HepG2 (cell line): ENCODE measurements at regions not wholly inside any gene's neighbourhood (a gene's known extent, or its start where the extent isn't known, plus 50 kb on each side); places are given as distances from the start of the nearest gene placed in this dataset.

Experiments used
- ATAC-seq: fragments of 200-7000 bp; cut with Tn5 transposase; 3 replicates; pipeline ENCODE4 v1.9.1; 2020; ENCODE audit warnings: mild to moderate bottlenecking, moderate library complexity
- BruUV-seq: library from RNA; stranded (reverse); fragments of 400-500 nt; replicated peaks from 2 replicates; lab custom pipeline; 2021; lab: Mats Ljungman, UMichigan
- CTCF ChIA-PET: fragments of 300-600 bp; formaldehyde crosslinking; extraction: SDS; loops from one replicate; lab custom pipeline; 2021; ENCODE audit warnings: low total read pairs, inconsistent platforms, low intra/inter-chr PET ratio; lab: Yijun Ruan, JAX
- POLR2A ChIA-PET: fragments of 350-600 bp; sonication (Branson Sonifier 250); formaldehyde crosslinking; loops from one replicate; lab custom pipeline; 2020; ENCODE audit warnings: antibody characterized with exemption, inconsistent platforms; lab: Yijun Ruan, JAX
- DNase-seq: peaks from one replicate; pipeline ENCODE4 v3.0.0-alpha.2; 2015; ENCODE audit warnings: low spot score
- FAIRE-seq: peaks from 3 replicates; lab custom pipeline; 2011; peaks lifted over from hg19 to GRCh38; lab: Jason Lieb, UNC
- H2AFZ ChIP-seq: one replicate; pipeline ENCODE4 v1.6.1; 2011; ENCODE audit warnings: low read length, inconsistent platforms
- H3K27ac ChIP-seq: fragments of 300-600 bp; 3 replicates; pipeline ENCODE4 v1.8.0; 2011; ENCODE audit warnings: mixed run types, mild to moderate bottlenecking, mixed read lengths, low read length, inconsistent platforms; ENCODE audit not compliant: insufficient read depth; ENCODE audit errors: extremely low read length
- H3K27me3 ChIP-seq, 2 experiments: fragments of 200-600 bp in 1 of 2; 2 replicates in 1 of 2; 3 replicates in 1 of 2; pipeline versions ENCODE4 v1.6.0 to v1.8.0; 2011; ENCODE audit warnings: low read length in 2 of 2, mild to moderate bottlenecking in 2 of 2, moderate library complexity in 2 of 2, inconsistent platforms in 1 of 2; ENCODE audit not compliant: insufficient read depth in 2 of 2, control insufficient read depth in 1 of 2
- H3K36me3 ChIP-seq, 2 experiments: fragments of 200-600 bp in 1 of 2; replicated peaks in 1 of 2; 2 replicates in 1 of 2; 3 replicates in 1 of 2; pipeline versions ENCODE4 v1.5.1 to v1.8.0; 2011; ENCODE audit warnings: low read length in 2 of 2, inconsistent platforms in 1 of 2; ENCODE audit not compliant: insufficient read depth in 2 of 2, control insufficient read depth in 1 of 2
- H3K4me1 ChIP-seq: 2 replicates; pipeline ENCODE4 v1.5.1; 2012; ENCODE audit warnings: low read length, inconsistent platforms; ENCODE audit not compliant: insufficient read depth
- H3K4me2 ChIP-seq: 2 replicates; pipeline ENCODE4 v1.6.0; 2011; ENCODE audit warnings: low read depth, low read length, inconsistent platforms
- H3K4me3 ChIP-seq, 3 experiments: fragments of 200-600 bp in 1 of 3; sonication (generic), shearing (Covaris generic) in 1 of 3; replicated peaks in 1 of 3; 2 replicates each; pipeline ENCODE4 v1.5.1; 2011 to 2016; ENCODE audit warnings: low read length in 3 of 3, inconsistent platforms in 2 of 3, low read depth in 2 of 3, mild to moderate bottlenecking in 2 of 3, control low read depth in 1 of 3, mixed read lengths in 1 of 3; ENCODE audit not compliant: insufficient read depth in 1 of 3
- H3K79me2 ChIP-seq: one replicate; pipeline ENCODE4 v1.6.1; 2011; ENCODE audit warnings: low read length, inconsistent platforms; ENCODE audit not compliant: insufficient read depth
- H3K9ac ChIP-seq: 2 replicates; pipeline ENCODE4 v1.6.0; 2011; ENCODE audit warnings: mild to moderate bottlenecking, low read depth, low read length, inconsistent platforms; ENCODE audit not compliant: insufficient read depth
- H3K9me3 ChIP-seq: 2 replicates; pipeline ENCODE4 v1.5.1; 2012; ENCODE audit warnings: mild to moderate bottlenecking, low read length
- H4K20me1 ChIP-seq: 2 replicates; pipeline ENCODE4 v1.6.0; 2011; ENCODE audit warnings: inconsistent platforms, mild to moderate bottlenecking, low read length, moderate library complexity; ENCODE audit not compliant: insufficient read depth
- CHD4 ChIP-seq: fragments of 200-600 bp; sonication (generic); IDR thresholded peaks from 2 replicates; pipeline ENCODE4 v1.7.0; 2017; ENCODE audit warnings: mild to moderate bottlenecking, low read length, borderline replicate concordance
- KLF16 ChIP-seq, 2 experiments: sonication (generic) in 1 of 2; formaldehyde crosslinking in 1 of 2; IDR thresholded peaks; 2 replicates each; pipeline versions ENCODE4 v1.6.1 to v1.8.0; 2016 to 2023; ENCODE audit warnings: missing genetic modification reagents in 2 of 2, missing compliant biosample characterization in 1 of 2
- RELA ChIP-seq: sonication (generic); formaldehyde crosslinking; IDR thresholded peaks from 2 replicates; pipeline ENCODE4 v1.4.0; 2020; ENCODE audit warnings: missing genetic modification reagents
- ZKSCAN8 ChIP-seq: IDR thresholded peaks from 2 replicates; pipeline ENCODE4 v1.6.1; 2016; ENCODE audit warnings: borderline replicate concordance, missing genetic modification reagents, missing compliant biosample characterization
- ZNF10 ChIP-seq: sonication (generic); formaldehyde crosslinking; IDR thresholded peaks from 2 replicates; pipeline ENCODE4 v1.4.0; 2020; ENCODE audit warnings: mild to moderate bottlenecking, low read depth, missing genetic modification reagents, borderline replicate concordance
- ZNF329 ChIP-seq: sonication (generic); formaldehyde crosslinking; IDR thresholded peaks from 2 replicates; pipeline ENCODE4 v1.9.0; 2021; ENCODE audit warnings: low read depth, mild to moderate bottlenecking, missing genetic modification reagents
- WGBS: methylation state at CpG from one replicate; pipeline ENCODE4 v1.1.6; 2017; ENCODE audit warnings: low lambda C conversion rate; 5-methylcytosine and 5-hydroxymethylcytosine counted together
- in situ Hi-C: cut with HindIII; loops from 2 replicates; pipeline ENCODE4 v1.10.0; 2017; ENCODE audit warnings: low pct_unique_long_range_greater_than_20kb; ENCODE audit not compliant: extremely low pct_ligation_motif_present
- intact Hi-C: fragments of 100-400 bp; cut with micrococcal nuclease; formaldehyde crosslinking; loops from one replicate; pipeline ENCODE4 v1.10.0; 2022; ENCODE audit not compliant: unreplicated experiment
- TF ChIP-seq, protein P1 (sequence below): sonication (generic); formaldehyde crosslinking; IDR thresholded peaks from 2 replicates; pipeline ENCODE4 v1.5.0; 2020; ENCODE audit warnings: mild to moderate bottlenecking, missing genetic modification reagents, moderate library complexity

DNA sequence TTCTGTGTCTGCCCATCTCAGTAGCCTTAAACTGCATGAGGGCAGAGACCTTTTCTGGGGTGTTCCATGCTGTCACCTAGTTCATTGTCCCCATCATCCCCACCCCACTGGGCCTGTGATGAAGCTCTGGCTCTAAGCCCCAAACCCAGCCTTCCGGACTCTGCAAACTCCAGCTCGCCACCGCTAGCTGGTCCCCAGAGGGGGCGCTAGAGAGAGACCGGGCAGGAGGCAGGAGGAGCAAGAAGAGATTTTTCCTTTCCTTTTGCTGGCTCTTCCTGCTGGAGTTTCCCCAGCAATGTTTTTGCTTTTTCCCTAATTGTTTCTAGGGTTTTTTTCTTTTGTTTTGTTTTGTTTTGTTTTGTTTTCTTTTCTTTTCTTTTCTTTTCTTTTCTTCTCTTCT, 234.4 kb downstream of the TEX36 start (continued):
- TF ChIP-seq, protein P1, sequence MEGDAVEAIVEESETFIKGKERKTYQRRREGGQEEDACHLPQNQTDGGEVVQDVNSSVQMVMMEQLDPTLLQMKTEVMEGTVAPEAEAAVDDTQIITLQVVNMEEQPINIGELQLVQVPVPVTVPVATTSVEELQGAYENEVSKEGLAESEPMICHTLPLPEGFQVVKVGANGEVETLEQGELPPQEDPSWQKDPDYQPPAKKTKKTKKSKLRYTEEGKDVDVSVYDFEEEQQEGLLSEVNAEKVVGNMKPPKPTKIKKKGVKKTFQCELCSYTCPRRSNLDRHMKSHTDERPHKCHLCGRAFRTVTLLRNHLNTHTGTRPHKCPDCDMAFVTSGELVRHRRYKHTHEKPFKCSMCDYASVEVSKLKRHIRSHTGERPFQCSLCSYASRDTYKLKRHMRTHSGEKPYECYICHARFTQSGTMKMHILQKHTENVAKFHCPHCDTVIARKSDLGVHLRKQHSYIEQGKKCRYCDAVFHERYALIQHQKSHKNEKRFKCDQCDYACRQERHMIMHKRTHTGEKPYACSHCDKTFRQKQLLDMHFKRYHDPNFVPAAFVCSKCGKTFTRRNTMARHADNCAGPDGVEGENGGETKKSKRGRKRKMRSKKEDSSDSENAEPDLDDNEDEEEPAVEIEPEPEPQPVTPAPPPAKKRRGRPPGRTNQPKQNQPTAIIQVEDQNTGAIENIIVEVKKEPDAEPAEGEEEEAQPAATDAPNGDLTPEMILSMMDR (CRISPR knock-in tag) = peak; percentile 26

DNA sequence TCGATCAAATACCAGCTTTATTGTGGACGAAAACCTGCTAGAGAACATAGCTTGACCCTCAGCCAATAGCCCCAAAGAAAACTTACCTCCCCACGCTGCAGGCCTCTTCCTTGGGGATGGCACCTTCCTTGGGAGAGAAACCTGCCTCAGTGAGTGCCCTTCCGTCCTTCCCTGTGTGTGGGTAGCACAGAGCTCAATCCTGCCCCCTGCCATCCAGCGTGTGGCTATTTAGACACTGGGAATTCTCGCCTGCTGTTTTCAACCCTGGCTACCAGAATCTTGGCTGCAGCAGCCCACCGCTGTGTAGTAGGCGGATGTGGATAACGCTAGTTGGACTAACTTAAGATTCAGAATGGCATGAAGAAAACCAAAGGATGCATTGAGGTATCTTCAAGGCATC, 238.2 kb downstream of the TEX36 start:
- in situ Hi-C loops = no loop called here
- ATAC-seq = no peak
- Histone ChIP-seq H3K27ac (no peak overlapping the region), H3K9me3 (no peaks in the 10 kb centered on the region), H3K27me3 (peaks cover 0 to 9% of the 10 kb centered on the region in 2 experiments; a peak in 1 of 5 replicates), H3K9ac (no peak overlapping the region), H4K20me1 (no peaks in the 10 kb centered on the region), H3K4me2 (no peak overlapping the region), H2AFZ (no peak overlapping the region), H3K36me3 (no peaks in the 10 kb centered on the region)
- no peak for FAIRE-seq
- CTCF ChIA-PET = no interaction called here
- intact Hi-C loops = no loop called here
- TF ChIP-seq ZNF329 (CRISPR knock-in tag) (no peak), ZNF10 (CRISPR knock-in tag) (no peak), RELA (CRISPR knock-in tag) (no peak), CHD4 (no peak), ZKSCAN8 (CRISPR knock-in tag) (no peak), KLF16 (CRISPR knock-in tag; IDR thresholded peaks at IDR 0.05) (no peak)
- TF ChIP-seq, all 625 proteins: peak for 0
- BruUV-seq = no TSS peak
- no peak overlapping the region for H3K4me3 ChIP-seq
- POLR2A ChIA-PET = no interaction called here
- H3K4me1 ChIP-seq = no peaks in the 10 kb centered on the region
- 37% methylated on average over 8 of the region's 9 CpGs for WGBS
- DNase-seq = no peak
- H3K79me2 ChIP-seq = no peaks in the 10 kb centered on the region
